Endothelial cell of umbilical vein (primary cell): ENCODE measurements at regions not wholly inside any gene's neighbourhood (a gene's known extent, or its start where the extent isn't known, plus 50 kb on each side); places are given as distances from the start of the nearest gene placed in this dataset.
"Not testable (repeated sequence)": the region's sequence is repeated elsewhere in the genome, so short reads cannot be mapped to it uniquely, and the experiment has no call there.

Experiments
- BruUV-seq: library from RNA; stranded (reverse); fragments of 400-500 nt; replicated peaks from 2 replicates; lab custom pipeline; 2021; lab: Mats Ljungman, UMichigan
- CTCF ChIA-PET: fragments of 300-600, 350-600 bp; sonication (Branson Sonifier 250); formaldehyde crosslinking; loops from one replicate; lab custom pipeline; 2021; ENCODE audit warnings: antibody characterized with exemption, inconsistent platforms; lab: Charles Lee
- POLR2A ChIA-PET: fragments of 300-600, 350-600 bp; sonication (Branson Sonifier 250); formaldehyde crosslinking; loops from one replicate; lab custom pipeline; 2021; ENCODE audit warnings: antibody characterized with exemption, inconsistent platforms; lab: Charles Lee
- DNase-seq: peaks from one replicate; pipeline ENCODE4 v3.0.0-alpha.2; 2011; ENCODE audit warnings: low read depth, low spot score
- FAIRE-seq: peaks from 2 replicates; lab custom pipeline; 2011; peaks lifted over from hg19 to GRCh38; lab: Jason Lieb, UNC
- H2AFZ ChIP-seq: 2 replicates; pipeline ENCODE4 v1.6.0; 2012; ENCODE audit warnings: low read depth, low read length, control low read depth, inconsistent platforms
- H3K27ac ChIP-seq: 2 replicates; pipeline ENCODE4 v1.5.1; 2011; ENCODE audit warnings: low read depth, mild to moderate bottlenecking, control low read depth, low read length, moderate library complexity; ENCODE audit not compliant: insufficient read depth
- H3K27me3 ChIP-seq, 2 experiments: 2 replicates each; pipeline versions ENCODE4 v1.6.0 to v1.6.1; 2011; ENCODE audit warnings: low read length in 2 of 2, mixed read lengths in 1 of 2; ENCODE audit not compliant: control insufficient read depth in 2 of 2, insufficient read depth in 2 of 2
- H3K36me3 ChIP-seq, 2 experiments: 2 replicates in 1 of 2; 3 replicates in 1 of 2; pipeline ENCODE4 v1.5.1; 2011; ENCODE audit warnings: low read length in 2 of 2, mild to moderate bottlenecking in 1 of 2, moderate library complexity in 1 of 2; ENCODE audit not compliant: control insufficient read depth in 2 of 2, insufficient read depth in 2 of 2; ENCODE audit errors: extremely low read depth in 1 of 2
- H3K4me1 ChIP-seq: 3 replicates; pipeline ENCODE4 v1.5.1; 2011; ENCODE audit warnings: mild to moderate bottlenecking, low read length; ENCODE audit not compliant: control insufficient read depth, insufficient read depth; ENCODE audit errors: extremely low read depth
- H3K4me2 ChIP-seq: 2 replicates; pipeline ENCODE4 v1.6.1; 2011; ENCODE audit warnings: low read length, control low read depth, mixed read lengths; ENCODE audit not compliant: insufficient read depth
- H3K4me3 ChIP-seq, 3 experiments: fragments of 200-600 bp in 1 of 3; sonication (generic), shearing (Covaris generic) in 1 of 3; replicated peaks in 1 of 3; 2 replicates each; pipeline ENCODE4 v1.5.1; 2011 to 2016; ENCODE audit warnings: control low read depth in 3 of 3, low read length in 3 of 3, mild to moderate bottlenecking in 2 of 3, inconsistent platforms in 1 of 3, low read depth in 1 of 3, moderate library complexity in 1 of 3; ENCODE audit not compliant: insufficient read depth in 1 of 3
- H3K79me2 ChIP-seq: 2 replicates; pipeline ENCODE4 v1.6.0; 2012; ENCODE audit warnings: low read length, inconsistent platforms; ENCODE audit not compliant: control insufficient read depth, insufficient read depth
- H3K9ac ChIP-seq: replicated peaks from 2 replicates; pipeline ENCODE3; 2011; ENCODE audit warnings: low read length, control low read depth; ENCODE audit not compliant: insufficient read depth; ENCODE audit errors: extremely low read depth
- H3K9me1 ChIP-seq: replicated peaks from 3 replicates; pipeline ENCODE4 v1.6.0; 2011; ENCODE audit warnings: mild to moderate bottlenecking, low read length; ENCODE audit not compliant: control insufficient read depth, insufficient read depth; ENCODE audit errors: extremely low read depth
- H3K9me3 ChIP-seq: replicated peaks from 2 replicates; pipeline ENCODE4 v1.5.1; 2012; ENCODE audit warnings: low read length, inconsistent platforms; ENCODE audit not compliant: control insufficient read depth, insufficient read depth
- H4K20me1 ChIP-seq: replicated peaks from 2 replicates; pipeline ENCODE3; 2011; ENCODE audit warnings: mild to moderate bottlenecking, low read length; ENCODE audit not compliant: control insufficient read depth, insufficient read depth; ENCODE audit errors: extremely low read depth
- dilution Hi-C: fragments of 300-500 bp; cut with MboI; formaldehyde crosslinking; loops from one replicate; pipeline ENCODE4 v1.15.0; 2019; ENCODE audit warnings: low sequenced_read_pairs; ENCODE audit not compliant: extremely low pct_ligation_motif_present
- intact Hi-C: fragments of 100-400 bp; cut with micrococcal nuclease; formaldehyde crosslinking; loops from one replicate; pipeline ENCODE4 v1.10.0; 2022

- H4K20me1 ChIP-seq, H3K9me3 ChIP-seq, H3K27me3 ChIP-seq, H3K4me2 ChIP-seq, CTCF ChIA-PET, intact Hi-C loops, BruUV-seq, dilution Hi-C loops, H3K4me3 ChIP-seq, DNase-seq, H3K9ac ChIP-seq, POLR2A ChIA-PET, H3K9me1 ChIP-seq, H3K4me1 ChIP-seq, H3K36me3 ChIP-seq, H3K27ac ChIP-seq, H2AFZ ChIP-seq, H3K79me2 ChIP-seq: not testable (repeated sequence)
- FAIRE-seq, result peak; percentile 35
These were observed 88.2 kb downstream of the TRIM69 start for GRCh38 chr15:44824277-44825145.

DNA sequence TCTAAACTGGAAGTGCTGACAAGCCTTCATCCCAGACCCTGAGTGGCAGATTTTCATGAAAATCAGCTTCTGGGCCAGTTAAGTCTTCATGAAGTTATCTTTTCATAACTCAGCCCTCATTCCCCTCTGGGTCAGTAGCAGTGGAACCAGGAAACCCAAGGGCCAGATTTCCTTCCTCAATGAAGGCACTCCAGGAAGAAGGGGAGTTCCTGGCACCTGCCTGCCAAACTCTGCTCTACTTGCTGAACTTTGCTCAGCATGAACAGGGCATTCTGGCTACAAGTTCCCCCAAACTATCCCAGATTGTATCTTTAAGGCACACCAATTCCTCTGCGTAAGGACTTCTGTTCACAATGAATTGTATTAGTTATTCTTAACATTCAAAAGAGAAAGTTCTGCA lies 90.3 kb downstream of the TRIM69 start:
- H3K9me3 ChIP-seq, CTCF ChIA-PET, H3K4me2 ChIP-seq, H3K4me1 ChIP-seq, intact Hi-C loops, DNase-seq, H2AFZ ChIP-seq, H3K27ac ChIP-seq, H3K9ac ChIP-seq, H3K9me1 ChIP-seq, BruUV-seq, H3K79me2 ChIP-seq, POLR2A ChIA-PET, H3K36me3 ChIP-seq, dilution Hi-C loops, H4K20me1 ChIP-seq, H3K4me3 ChIP-seq, H3K27me3 ChIP-seq: not testable (repeated sequence)
- FAIRE-seq, result peak; percentile 79

DNA sequence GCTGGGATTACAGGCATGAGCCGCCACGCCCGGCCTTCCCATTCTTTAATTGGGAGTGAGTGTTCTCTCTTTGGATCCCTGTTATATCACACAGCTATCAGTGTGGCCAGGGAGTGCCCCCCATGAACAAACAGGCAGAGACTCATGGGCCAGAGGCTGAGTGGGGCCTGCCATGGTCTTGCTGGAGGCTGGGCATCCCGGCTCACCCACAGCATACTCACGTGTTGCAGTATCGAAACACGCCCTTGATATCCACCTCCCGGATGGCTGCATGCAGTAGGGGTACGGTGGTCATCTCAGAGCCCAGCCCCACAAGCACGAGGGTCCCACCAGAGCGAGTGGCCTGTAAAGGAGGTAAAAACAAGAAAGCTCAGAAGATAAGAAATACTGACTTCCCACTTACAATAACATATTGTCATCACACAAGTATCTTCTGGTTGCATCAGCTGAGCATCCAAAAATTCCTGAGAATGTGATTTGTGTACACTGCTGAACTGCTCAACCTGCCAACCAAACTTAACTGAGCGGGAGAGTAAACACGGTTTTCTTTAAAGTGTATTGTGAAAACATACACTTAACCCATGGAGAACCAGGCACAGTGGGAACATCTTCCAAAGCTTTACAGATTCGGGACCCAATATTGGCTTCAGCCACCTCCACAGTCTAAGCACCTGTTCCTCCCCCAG lies 92.0 kb downstream of the TRIM69 start:
- H3K4me1 ChIP-seq, BruUV-seq, H3K9ac ChIP-seq, H3K4me2 ChIP-seq, intact Hi-C loops, H3K27ac ChIP-seq, H3K9me1 ChIP-seq, FAIRE-seq, H3K79me2 ChIP-seq, dilution Hi-C loops, H3K27me3 ChIP-seq, H3K36me3 ChIP-seq, H2AFZ ChIP-seq, POLR2A ChIA-PET, H4K20me1 ChIP-seq, H3K4me3 ChIP-seq, H3K9me3 ChIP-seq, DNase-seq, CTCF ChIA-PET: not testable (repeated sequence)

DNA sequence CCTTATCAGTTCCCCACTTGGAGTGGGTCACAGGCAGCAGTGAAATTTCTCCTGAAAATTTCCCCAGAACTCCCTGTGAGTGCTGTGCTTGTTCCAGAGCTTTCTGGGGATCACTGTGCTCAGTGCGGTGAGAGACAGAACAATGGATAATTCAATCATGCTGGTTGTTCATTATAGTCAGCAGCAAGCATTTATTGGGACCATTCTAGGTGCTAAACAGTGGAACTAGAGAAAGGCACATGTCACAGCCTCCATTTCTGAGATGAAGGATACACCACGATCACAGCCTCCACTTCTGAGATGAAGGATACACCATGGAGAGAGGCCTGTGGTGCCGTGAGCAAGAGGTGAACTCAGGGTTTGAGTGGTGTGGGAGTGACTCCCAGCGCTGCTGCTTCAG lies 92.8 kb downstream of the TRIM69 start:
- H3K9me1 ChIP-seq, H3K79me2 ChIP-seq, BruUV-seq, intact Hi-C loops, H3K4me2 ChIP-seq, H3K36me3 ChIP-seq, FAIRE-seq, CTCF ChIA-PET, H3K9ac ChIP-seq, H3K4me3 ChIP-seq, H3K27me3 ChIP-seq, H3K4me1 ChIP-seq, dilution Hi-C loops, DNase-seq, H2AFZ ChIP-seq, POLR2A ChIA-PET, H4K20me1 ChIP-seq, H3K9me3 ChIP-seq, H3K27ac ChIP-seq: not testable (repeated sequence)
